ENCODE measurements at regions not wholly inside any gene's neighbourhood (a gene's known extent, or its start where the extent isn't known, plus 50 kb on each side); places are given as distances from the start of the nearest gene placed in this dataset.

- Histone ChIP-seq H3K4me1 (peaks cover 0 to 12% (median 0%) of the 10 kb centered on the region in 3 donors), H3K4me3 (no peak overlapping the region)
Observed at GRCh38 chr9:93852728-93853127, 102.4 kb downstream of the BARX1 start.

DNA sequence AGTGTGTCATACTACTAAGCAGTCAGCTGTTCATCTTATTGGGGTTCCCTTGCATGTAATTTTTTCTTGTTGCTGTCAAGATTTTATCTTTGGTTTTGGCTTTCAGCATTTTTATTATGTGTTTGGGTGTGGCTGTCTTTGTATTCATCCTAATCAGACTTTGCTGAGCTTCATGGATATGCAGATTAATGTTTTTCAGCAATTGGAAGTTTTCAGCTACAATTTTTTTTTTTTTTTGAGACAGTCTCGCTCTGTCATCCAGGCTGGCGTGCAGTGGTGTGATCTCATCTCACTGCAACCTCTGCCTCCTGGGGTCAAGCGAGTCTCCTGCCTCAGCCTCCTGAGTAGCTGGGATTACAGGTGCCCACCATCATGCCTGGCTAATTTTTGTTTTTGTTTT lies 108.8 kb downstream of the BARX1 start:
- Histone ChIP-seq H3K4me1 (no peaks in the 10 kb centered on the region), H3K27ac (no peak overlapping the region), H3K9me3 (peaks cover 0 to 17% (median 0%) of the 10 kb centered on the region in 3 donors), H3K4me3 (no peak overlapping the region), H3K27me3 (peaks cover under 1% of the 10 kb centered on the region), H3K36me3 (no peaks in the 10 kb centered on the region)
- TF ChIP-seq CTCF (IDR thresholded peaks at IDR 0.05) (no peak), POLR2A (IDR thresholded peaks at IDR 0.05) (no peak), POLR2AphosphoS5 (IDR thresholded peaks at IDR 0.05) (no peak), EP300 (IDR thresholded peaks at IDR 0.05) (no peak)
- ATAC-seq: no peak
- WGBS, 2 donors (ENCODE audit: low coverage in 1 of 2): 83 to 100% methylated on average over 2 of the region's 3 CpGs

More at GRCh38 chr9:93852728-93853127, 102.4 kb downstream of the BARX1 start:
- peaks cover 7% of the 10 kb centered on the region for H3K27me3 ChIP-seq
- peaks cover 0 to 4% (median 0%) of the 10 kb centered on the region in 3 donors for H3K9me3 ChIP-seq
- no peaks in the 10 kb centered on the region for H3K36me3 ChIP-seq
- TF ChIP-seq EP300 (IDR thresholded peaks at IDR 0.05): no peak
- no peak for TF ChIP-seq POLR2AphosphoS5 (IDR thresholded peaks at IDR 0.05)
- H3K27ac ChIP-seq: no peak overlapping the region
- ATAC-seq: no peak

GRCh38 chr9:93843396-93843795 lies 111.8 kb downstream of the BARX1 start:
- no peaks in the 10 kb centered on the region for H3K27me3 ChIP-seq
- H3K4me1 ChIP-seq: no peaks in the 10 kb centered on the region
- 54 to 67% methylated on average over 3 of the region's 3 CpGs for WGBS, 2 donors (ENCODE audit: low coverage in 1 of 2)
- peaks cover 0 to 17% (median 0%) of the 10 kb centered on the region in 3 donors for H3K9me3 ChIP-seq
- ATAC-seq: no peak
- no peaks in the 10 kb centered on the region for H3K36me3 ChIP-seq
- H3K27ac ChIP-seq: no peak overlapping the region
- no peak overlapping the region for H3K4me3 ChIP-seq
- no peak for TF ChIP-seq POLR2A (IDR thresholded peaks at IDR 0.05)
- no peak for TF ChIP-seq EP300 (IDR thresholded peaks at IDR 0.05)
- no peak for TF ChIP-seq CTCF (IDR thresholded peaks at IDR 0.05)
- TF ChIP-seq POLR2AphosphoS5 (IDR thresholded peaks at IDR 0.05): no peak

DNA sequence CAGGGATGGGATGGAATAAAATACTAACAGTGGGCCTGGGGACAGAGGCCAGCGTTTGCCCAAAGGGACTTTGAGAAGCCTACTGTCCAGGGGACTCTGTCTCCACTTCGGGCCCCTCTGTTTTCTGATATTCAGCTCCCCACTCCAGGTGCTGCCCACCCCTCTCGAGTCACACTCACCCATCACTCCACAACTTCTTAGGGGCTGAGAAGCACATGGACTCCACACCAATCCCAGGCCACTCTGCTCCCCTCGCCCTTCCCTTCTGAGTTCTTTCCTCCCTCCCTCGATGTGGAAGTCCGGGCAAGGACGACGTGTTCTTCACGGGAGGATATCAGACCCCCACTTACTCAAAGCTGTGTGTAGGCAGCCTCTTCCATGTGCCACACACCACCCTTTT lies 124.5 kb downstream of the BARX1 start:
- ATAC-seq: no peak
- 76 to 78% methylated on average over 5 to 8 of the region's 9 CpGs for WGBS, 2 donors (ENCODE audit: low coverage in 1 of 2)

GRCh38 chr9:93830012-93830596 lies 125.1 kb downstream of the BARX1 start:
- peaks cover 0 to 46% (median 10%) of the 10 kb centered on the region in 3 donors for H3K4me1 ChIP-seq
- no peaks in the 10 kb centered on the region for H3K36me3 ChIP-seq
- peak; percentile 28 for TF ChIP-seq POLR2AphosphoS5 (IDR thresholded peaks at IDR 0.05)
- TF ChIP-seq CTCF (IDR thresholded peaks at IDR 0.05): no peak
- H3K27me3 ChIP-seq: peaks cover 27% of the 10 kb centered on the region
- H3K9me3 ChIP-seq: peaks cover 0 to 7% (median 0%) of the 10 kb centered on the region in 3 donors
- 46 to 50% methylated on average over 4 to 6 of the region's 8 CpGs for WGBS, 2 donors (ENCODE audit: low coverage in 1 of 2)
- no peak for ATAC-seq
- peak overlapping the region in 1 of 4 donors; percentile 31 for H3K27ac ChIP-seq
- H3K4me3 ChIP-seq: no peak overlapping the region

More for the DNA sequence above, 124.5 kb downstream of the BARX1 start:
- Histone ChIP-seq H3K27me3 (peaks cover 27% of the 10 kb centered on the region), H3K4me3 (no peak overlapping the region), H3K4me1 (peaks cover 0 to 46% (median 10%) of the 10 kb centered on the region in 3 donors), H3K27ac (no peak overlapping the region), H3K36me3 (no peaks in the 10 kb centered on the region), H3K9me3 (peaks cover 0 to 7% (median 0%) of the 10 kb centered on the region in 3 donors)
- no peak for TF ChIP-seq POLR2A (IDR thresholded peaks at IDR 0.05)
- TF ChIP-seq POLR2AphosphoS5 (IDR thresholded peaks at IDR 0.05): no peak
- no peak for TF ChIP-seq EP300 (IDR thresholded peaks at IDR 0.05)
- TF ChIP-seq CTCF (IDR thresholded peaks at IDR 0.05): no peak

Measured in gastroesophageal sphincter (tissue), 4 donors.